GM06990 (cell line): ENCODE measurements at regions not wholly inside any gene's neighbourhood (a gene's known extent, or its start where the extent isn't known, plus 50 kb on each side); places are given as distances from the start of the nearest gene placed in this dataset.

Experiments used
- DNase-seq: peaks from one replicate; pipeline ENCODE4 v3.0.0-alpha.2; 2011; ENCODE audit not compliant: insufficient read length; ENCODE audit errors: extremely low read depth
- H3K27me3 ChIP-seq: replicated peaks from 2 replicates; pipeline ENCODE4 v1.6.0; 2011; ENCODE audit warnings: low read length; ENCODE audit not compliant: control insufficient read depth, insufficient read depth
- H3K36me3 ChIP-seq: 2 replicates; pipeline ENCODE4 v1.5.1; 2011; ENCODE audit warnings: low read length; ENCODE audit not compliant: control insufficient read depth, insufficient read depth
- H3K4me3 ChIP-seq: replicated peaks from 2 replicates; pipeline ENCODE4 v1.5.1; 2011; ENCODE audit warnings: low read depth, mild to moderate bottlenecking, control low read depth, low read length
- TF ChIP-seq, protein P1 (sequence below): IDR thresholded peaks from 2 replicates; pipeline ENCODE4 v1.5.1; 2011; ENCODE audit warnings: low read length, control low read depth, mild to moderate bottlenecking, inconsistent platforms; ENCODE audit not compliant: insufficient read depth, poor library complexity, severe bottlenecking

DNA sequence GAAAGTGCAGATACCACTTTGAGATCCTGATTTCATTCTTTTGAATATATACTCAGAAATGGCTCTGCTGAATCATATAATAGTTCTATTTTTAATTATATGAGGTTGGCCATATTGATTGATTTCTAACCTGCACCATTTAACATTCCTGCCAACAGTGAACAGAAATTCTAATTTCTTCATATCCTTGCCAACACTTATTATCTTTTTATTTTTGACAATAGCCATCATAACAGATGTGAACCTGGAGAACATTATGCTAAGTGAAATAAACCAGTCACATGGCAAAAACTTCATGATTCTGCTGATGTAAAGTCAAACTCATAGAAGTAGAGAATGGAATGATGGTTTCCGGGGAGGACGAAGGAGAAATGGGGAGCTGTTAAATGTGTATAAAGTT, 344.5 kb upstream of the CYRIA start:
- no peak overlapping the region for H3K4me3 ChIP-seq
- H3K27me3 ChIP-seq = no peaks in the 10 kb centered on the region
- DNase-seq = no peak
- TF ChIP-seq, protein P1, sequence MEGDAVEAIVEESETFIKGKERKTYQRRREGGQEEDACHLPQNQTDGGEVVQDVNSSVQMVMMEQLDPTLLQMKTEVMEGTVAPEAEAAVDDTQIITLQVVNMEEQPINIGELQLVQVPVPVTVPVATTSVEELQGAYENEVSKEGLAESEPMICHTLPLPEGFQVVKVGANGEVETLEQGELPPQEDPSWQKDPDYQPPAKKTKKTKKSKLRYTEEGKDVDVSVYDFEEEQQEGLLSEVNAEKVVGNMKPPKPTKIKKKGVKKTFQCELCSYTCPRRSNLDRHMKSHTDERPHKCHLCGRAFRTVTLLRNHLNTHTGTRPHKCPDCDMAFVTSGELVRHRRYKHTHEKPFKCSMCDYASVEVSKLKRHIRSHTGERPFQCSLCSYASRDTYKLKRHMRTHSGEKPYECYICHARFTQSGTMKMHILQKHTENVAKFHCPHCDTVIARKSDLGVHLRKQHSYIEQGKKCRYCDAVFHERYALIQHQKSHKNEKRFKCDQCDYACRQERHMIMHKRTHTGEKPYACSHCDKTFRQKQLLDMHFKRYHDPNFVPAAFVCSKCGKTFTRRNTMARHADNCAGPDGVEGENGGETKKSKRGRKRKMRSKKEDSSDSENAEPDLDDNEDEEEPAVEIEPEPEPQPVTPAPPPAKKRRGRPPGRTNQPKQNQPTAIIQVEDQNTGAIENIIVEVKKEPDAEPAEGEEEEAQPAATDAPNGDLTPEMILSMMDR = no peak
- H3K36me3 ChIP-seq = no peaks in the 10 kb centered on the region

DNA sequence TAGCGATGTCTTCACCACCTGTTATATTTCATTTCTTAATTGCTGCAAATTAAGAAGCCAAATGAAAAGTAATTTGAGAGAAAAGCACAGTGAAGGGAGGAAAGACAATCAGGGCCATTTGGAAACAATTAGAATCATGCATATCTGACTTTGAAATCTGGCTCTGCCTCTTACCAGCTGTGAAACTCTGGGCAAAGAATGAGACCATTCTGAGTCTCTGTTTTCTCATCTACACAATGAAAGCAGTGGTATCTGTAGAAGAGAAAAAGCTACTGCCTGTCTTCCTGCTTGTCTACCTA, 334.5 kb upstream of the CYRIA start:
- H3K27me3 ChIP-seq = no peaks in the 10 kb centered on the region
- no peak overlapping the region for H3K4me3 ChIP-seq
- H3K36me3 ChIP-seq = no peaks in the 10 kb centered on the region
- TF ChIP-seq, protein P1 = no peak
- no peak for DNase-seq

GRCh38 chr2:16999347-17000183, 333.9 kb upstream of the CYRIA start:
- DNase-seq = no peak
- Histone ChIP-seq H3K27me3 (no peaks in the 10 kb centered on the region), H3K36me3 (no peaks in the 10 kb centered on the region), H3K4me3 (no peak overlapping the region)
- TF ChIP-seq, protein P1 = no peak

- no peak overlapping the region for H3K4me3 ChIP-seq
- TF ChIP-seq, protein P1 = no peak
- no peaks in the 10 kb centered on the region; the same call in 1 of the 2 replicates for H3K27me3 ChIP-seq
- DNase-seq = no peak
- no peaks in the 10 kb centered on the region for H3K36me3 ChIP-seq
Measured at GRCh38 chr2:16978301-16978700, 312.7 kb upstream of the CYRIA start.

- H3K4me3 ChIP-seq = no peak overlapping the region
- TF ChIP-seq, protein P1 = no peak
- H3K36me3 ChIP-seq = no peaks in the 10 kb centered on the region
- no peaks in the 10 kb centered on the region for H3K27me3 ChIP-seq
- DNase-seq = no peak
Measured at GRCh38 chr2:16974688-16975087, 309.1 kb upstream of the CYRIA start.

- Histone ChIP-seq H3K36me3 (no peaks in the 10 kb centered on the region), H3K4me3 (no peak overlapping the region), H3K27me3 (no peaks in the 10 kb centered on the region)
- DNase-seq = no peak
- TF ChIP-seq, protein P1 = no peak
Measured at GRCh38 chr2:16973586-16974286, 308.1 kb upstream of the CYRIA start.
